ENCODE measurements at regions not wholly inside any gene's neighbourhood (a gene's known extent, or its start where the extent isn't known, plus 50 kb on each side); places are given as distances from the start of the nearest gene placed in this dataset.

DNA sequence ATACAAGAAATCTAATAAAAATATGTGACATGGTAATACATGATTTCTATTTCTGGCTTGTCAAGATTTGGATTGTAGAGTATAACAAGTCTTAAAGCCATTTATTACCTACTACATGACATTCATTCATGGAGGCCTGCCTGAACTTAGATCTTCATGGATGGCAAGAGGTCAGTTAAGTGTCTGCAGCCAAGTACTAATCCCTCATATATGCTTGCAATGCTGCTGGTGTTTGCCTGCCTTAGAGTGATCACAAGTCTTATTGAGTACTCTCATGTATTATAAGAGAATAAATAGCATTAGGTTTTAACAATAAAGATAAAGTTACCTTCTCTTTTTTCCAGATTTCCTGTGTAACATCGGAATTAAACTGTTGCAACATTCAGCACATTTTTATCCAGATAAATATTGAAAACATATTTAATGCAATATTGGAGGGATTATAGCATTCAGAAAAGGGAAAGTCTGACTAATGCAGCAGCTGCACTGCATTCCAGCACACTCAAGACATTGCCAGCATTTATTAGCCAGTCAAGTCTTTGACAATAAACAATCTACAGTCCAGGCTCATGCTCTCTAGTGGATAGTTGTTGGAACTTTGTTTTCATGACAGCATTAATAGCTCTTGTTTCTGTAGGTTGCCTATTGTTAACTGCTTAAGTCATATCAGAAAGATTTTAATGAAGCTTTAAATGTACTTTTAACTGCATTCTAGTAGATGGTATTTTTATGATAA lies 737.1 kb downstream of the FAT4 start:
- no peak for DNase-seq

DNA sequence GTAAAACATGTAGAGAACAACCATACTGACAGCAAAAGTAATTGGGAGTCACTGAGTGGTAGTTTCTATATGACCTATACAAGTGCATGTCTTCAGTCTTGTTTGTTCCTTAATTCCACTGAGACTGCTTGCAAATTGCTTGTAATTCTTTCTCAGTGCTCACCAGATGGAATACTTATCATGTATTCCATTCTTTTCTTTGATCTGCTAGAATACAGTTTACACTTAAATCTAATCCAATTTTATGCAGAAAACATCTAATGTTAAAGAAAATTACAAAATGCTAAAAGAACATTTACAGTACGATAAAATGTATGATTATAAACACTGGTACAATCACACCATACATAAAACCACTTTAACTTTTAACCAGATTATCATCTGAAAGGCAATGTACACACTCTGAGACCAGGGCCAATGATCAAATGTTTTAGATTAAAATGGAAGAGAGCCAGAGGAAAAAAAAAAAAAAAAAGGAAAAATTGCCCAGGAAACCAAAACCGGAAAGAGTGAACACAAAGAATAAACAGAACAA lies 741.4 kb downstream of the FAT4 start:
- DNase-seq, result no peak

DNA sequence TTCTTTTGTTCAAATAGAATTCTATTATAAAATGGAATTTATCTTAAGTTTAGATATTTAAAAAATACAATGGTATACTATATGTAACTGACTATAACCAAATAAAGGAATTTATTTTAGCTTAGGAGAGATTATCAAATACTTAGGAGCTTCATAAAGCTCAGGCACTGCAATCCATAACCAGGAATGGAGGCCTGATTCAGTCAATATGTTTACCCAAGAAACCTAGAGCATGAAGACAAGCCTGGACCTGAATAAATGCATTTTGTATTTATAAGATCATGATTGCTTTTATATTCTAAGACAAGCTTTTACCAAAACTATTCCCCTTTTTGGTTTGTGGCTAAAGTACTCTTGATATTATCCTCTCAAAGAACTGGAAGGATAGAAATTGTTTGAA lies 742.6 kb downstream of the FAT4 start:
- DNase-seq, result no peak

DNA sequence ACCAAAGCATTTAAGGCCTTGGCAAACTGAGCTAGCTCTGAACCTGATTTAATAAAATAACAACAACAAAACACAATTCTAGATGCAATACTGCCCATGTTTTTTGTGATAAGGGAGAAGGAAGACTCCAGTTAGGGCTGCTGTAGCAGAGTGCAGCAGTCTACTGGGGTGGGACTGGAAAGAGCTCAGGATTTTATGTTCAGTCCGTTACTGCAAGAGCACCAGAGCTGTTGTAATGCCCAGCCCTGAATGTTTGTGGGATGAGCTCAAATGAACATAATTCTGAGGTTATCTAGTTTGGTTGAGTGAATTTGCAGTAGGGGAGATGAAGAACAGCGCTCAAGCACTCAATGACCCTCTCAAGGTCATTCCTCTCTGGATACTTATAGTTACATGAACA lies 743.8 kb downstream of the FAT4 start:
- no peak for DNase-seq

DNA sequence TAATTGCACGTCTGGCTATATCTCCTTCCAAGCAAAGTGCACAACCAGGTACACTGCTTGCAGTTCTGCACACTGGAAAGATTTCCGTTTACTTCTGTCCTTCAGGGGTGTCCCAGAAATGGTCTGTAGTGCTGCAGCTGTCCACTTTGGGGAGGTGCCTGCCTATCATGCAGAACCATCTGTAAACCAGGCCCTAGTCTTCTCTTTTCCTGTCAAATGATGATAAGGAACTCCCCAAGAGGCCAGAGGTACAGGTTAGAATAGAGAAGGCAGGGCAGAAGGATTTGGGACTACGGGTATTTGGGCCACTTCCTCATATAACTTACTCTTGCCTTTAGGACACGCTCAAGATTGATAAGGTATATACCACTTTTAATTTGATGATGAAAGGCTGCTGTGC lies 746.9 kb downstream of the FAT4 start:
- DNase-seq, result no peak

DNA sequence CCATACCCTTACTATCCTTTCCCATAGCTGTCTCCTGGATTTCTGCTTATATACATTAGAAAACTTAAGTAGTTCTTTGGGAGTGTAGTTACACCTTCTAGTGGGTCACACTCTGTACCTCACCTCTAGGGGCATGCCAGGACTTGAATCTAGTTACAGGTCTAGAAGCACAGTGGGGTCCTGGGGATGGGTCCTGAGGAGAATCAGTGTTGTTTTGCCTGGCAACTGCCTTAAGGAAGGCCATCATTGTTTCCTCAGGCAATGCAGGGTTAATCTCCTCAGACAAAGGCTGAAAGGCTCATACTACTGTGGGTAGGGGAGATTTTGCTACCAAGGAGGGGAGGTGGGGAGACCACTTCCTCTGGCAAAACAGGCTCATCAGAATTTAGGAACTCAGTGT lies 750.3 kb downstream of the FAT4 start:
- DNase-seq, result no peak

DNA sequence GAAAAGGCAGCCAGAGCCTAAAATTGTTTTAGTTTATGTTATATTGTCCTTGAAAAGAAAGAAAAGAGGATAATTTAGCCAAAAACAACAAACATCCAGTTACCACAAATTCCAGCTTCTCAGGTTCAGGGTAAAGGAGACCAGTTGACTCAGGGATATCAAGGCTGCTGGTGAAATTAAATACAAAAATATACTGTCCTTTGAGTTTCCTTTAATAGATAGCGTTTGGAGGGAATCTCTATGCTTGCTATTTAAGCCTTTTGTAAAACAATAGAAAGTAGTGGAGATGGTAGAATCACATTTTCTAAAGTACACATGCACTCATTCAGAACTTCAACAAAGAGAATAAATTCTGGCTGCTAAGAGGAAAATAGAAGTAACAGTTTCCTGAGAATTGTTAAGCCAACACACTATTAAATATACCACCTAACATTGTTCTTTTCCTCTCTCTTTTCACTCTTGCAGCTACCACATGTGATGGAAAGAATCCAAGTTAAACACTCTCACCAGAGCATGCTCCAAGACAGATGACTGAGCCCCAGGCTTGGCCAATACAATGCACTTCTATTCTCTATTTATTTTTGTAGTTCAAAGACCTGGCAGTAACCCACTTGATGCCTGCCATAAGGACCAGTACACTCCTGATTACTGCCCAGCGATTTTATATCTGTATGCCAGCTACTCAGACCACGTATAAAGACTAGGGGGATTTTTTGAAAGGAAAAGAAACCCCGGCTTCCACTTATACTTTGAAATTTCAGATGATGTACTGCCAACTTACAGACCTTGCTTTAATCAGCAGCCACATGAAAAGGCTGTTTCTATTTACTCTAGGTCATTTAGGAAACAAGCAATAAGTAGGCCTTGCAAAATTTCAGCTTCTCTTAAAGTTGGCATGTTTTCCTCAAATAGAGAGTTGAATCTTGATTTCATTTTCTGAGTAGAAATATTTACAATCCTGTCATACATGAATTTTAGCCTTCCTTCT lies 756.9 kb downstream of the FAT4 start:
- peak; percentile 41 for DNase-seq

DNA sequence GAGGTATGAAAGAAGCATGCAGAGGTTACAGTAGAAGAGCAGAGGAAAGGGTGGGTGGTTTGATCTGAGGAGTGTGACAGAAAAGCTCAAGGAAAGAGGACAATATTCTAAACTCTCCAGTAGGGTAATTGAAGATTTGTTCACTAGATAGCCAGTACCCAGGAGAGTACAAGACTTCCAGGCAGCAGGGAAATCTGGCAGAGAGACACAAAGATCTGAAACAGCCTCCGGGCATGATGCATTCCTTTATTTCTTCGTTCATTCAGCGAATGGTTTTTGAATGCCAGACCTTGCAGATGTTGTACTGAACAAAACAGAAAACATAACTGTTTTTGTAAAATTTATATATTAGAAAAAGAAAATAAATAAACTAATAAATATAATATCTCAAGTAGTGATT lies 766.6 kb downstream of the FAT4 start:
- DNase-seq, result no peak

DNA sequence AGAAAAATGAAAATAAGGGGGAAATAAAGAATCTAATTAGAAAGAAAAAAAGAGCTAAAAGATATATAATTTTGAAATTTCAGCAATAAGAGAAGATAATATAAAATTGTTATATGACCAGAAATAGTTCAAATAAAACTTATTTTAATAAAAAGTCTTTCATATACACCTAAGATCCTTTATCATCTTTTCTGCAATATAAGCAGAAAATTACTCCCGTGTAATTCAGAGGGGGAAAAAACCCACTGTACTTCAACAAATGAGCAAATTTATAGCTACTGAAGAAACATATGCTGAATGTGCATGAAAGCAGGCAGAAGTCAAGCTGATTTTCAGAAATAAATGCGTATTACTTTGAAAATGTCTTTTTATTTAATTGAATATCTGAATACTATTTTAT lies 771.3 kb downstream of the FAT4 start:
- DNase-seq, result no peak

DNA sequence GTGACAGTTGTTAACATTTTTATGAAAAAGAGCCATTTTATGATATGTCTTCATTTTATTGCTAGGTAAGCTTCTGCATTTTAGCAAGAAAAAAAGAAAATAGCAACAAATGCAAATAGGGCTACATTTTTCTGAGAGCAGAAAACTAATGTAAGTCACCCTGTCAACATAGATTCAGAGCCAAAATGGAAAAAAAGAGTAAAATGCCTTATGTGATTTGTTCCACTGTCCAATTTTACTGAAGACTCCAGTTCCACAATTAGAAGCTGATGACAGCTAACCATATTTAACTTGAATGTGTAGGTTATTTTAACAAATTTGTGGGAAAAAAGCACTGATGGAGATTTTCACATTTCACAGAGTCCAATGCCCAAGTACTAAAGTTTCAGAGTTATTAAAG lies 772.3 kb downstream of the FAT4 start:
- DNase-seq, result no peak

DNA sequence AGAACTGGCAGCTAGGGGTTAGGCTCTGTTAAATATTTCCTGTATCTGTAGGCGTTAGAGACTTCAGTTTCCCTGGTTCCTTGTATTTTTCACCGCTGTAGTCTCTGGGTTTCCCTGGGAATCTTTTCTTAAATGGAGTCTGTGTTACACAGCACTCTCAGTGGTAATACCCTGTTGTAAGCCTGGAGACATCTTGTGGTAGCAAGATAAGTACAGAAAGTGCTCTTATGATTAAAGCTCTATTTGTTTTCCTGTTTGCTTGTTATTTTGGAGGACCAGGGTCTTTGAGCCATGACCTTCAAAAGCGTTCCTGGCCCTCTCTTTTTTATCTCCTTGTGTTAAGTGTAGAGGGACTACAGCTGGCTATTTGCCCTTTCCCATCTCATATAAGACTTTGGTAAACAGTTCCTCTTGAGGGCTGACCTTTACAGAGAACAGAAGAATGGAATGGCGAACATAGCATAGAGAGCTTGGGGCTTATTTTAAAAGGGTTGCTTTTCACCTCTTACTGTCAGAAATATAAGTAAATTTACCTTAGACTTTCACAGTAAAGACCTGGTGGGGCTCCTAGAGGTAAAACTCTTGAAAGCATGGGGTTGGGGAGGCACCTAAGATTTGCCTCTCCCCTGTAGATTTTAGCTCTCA lies 782.5 kb downstream of the FAT4 start:
- no peak for DNase-seq

DNA sequence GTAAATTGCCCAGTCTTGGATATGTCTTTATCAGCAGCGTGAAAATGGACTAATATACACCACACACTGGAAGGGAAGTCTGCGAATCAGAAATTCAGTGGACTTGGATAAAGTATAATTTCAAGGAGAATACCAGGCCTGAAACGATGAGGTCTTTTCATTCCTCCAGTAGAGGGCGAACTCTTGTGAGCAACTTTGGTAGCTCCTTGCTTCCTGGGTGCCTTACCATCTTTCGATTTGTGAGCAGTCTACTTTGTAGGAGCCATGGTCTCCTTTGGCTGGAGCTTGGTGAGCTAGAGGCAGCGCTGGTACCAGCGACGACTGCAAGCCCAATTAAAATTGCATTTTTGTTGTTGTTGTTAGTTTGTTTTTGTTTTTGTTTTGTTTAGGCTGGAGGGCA lies 791.9 kb downstream of the FAT4 start:
- DNase-seq, result no peak

DNA sequence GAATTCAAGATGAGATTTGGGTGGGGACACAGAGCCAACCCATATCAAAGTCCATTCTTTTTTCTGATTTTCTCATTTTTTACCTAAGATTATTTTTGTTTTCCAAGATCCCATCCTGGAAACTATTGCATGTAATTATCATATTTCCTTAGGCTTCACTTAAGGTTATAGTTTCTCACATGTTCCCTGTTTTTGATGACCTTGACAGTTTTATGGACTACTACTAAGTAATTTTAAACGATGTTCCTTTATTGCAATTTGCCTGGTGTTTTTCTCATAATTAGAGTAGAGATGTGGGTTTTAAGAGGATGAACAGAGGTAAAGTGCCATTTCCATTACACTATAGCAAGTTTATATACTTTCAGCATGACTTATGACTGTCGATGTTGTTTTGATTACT lies 795.1 kb downstream of the FAT4 start:
- no peak for DNase-seq

DNA sequence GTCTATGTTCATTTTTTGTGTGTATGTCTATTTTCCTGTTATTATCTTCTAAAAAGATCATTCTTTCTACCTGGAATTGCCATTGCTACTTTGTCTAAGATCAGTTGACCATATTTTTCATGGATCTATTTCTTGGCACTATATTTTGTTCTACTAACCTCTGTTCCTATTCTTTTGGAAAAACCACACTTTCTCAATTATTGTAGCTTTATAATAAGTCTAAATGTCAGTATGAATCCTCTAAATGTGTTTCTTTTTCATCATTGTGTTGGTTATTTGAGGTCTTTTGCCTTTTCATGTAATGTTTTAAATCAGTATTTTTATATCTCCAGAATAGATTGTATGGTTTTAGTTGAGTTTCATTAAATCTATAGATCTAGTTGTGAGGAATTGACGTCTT lies 798.3 kb downstream of the FAT4 start:
- no peak for DNase-seq

DNA sequence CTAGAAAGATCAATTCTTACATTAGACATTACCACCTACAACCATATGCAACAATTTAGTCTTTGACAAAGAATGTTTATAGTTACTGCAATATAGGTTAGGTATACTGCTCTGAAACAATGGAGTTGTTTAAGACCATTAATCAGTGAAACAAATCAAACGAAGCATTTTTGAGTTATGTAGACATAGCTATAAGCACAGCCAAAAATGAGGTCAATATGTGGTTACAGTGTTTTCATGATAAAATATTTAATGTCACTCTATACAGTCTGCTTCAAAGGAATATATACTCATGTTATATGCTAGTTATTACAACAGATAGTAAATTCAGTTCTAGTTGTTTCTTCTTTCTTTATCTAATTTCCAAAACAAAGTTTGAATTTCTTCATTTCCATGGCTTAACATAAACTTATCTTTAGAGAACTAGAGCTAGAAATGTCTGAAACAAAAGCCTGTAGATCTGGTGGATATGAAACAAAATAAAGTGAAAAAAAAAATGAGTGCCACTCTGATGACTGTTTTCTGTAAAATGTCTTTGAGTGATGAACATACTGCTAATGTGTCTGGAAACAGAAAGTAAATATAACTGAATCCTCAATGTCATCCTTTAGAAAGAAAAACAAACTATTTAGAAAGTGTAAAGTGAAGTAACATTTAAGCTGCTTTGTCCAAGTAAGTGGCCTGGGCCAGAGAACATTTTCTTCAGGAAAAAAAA lies 809.0 kb downstream of the FAT4 start:
- DNase-seq, result no peak

DNA sequence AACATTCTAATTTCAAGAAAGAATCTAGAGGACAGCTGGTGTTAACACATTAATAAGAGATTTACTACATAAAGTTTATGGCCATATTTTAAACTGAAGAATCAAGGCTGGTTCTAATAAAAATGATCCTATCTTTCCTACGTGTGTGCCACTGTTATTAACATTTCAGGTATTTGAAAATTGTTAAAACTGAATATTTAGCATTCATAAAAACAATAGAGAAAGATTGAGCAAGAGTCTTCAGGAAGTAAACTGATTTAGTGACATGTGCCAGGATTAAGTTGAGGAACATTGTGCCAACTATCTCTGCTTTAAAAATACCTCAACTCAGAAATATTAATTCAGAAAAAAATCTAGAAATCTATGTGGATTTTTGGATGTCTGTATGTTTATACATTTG lies 810.1 kb downstream of the FAT4 start:
- DNase-seq, result no peak

DNA sequence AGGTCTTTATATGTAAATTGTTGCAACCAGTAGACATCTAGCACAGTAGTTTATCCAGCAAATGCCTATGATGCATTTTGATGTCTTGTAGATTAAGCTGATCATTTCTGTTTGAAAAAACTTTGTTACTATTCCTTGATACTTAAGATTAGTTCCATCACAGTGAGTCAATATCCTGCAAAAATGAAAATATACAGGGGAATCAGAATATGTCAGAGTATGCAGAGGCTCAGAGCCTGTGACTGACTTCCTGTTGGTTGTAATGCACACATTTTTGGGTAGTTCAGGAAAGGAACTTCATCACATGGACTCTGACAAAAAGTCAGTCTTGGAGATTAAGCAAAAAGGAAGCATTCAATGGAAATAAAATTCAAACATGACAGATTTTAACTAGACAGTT lies 815.5 kb downstream of the FAT4 start:
- DNase-seq, result no peak

DNA sequence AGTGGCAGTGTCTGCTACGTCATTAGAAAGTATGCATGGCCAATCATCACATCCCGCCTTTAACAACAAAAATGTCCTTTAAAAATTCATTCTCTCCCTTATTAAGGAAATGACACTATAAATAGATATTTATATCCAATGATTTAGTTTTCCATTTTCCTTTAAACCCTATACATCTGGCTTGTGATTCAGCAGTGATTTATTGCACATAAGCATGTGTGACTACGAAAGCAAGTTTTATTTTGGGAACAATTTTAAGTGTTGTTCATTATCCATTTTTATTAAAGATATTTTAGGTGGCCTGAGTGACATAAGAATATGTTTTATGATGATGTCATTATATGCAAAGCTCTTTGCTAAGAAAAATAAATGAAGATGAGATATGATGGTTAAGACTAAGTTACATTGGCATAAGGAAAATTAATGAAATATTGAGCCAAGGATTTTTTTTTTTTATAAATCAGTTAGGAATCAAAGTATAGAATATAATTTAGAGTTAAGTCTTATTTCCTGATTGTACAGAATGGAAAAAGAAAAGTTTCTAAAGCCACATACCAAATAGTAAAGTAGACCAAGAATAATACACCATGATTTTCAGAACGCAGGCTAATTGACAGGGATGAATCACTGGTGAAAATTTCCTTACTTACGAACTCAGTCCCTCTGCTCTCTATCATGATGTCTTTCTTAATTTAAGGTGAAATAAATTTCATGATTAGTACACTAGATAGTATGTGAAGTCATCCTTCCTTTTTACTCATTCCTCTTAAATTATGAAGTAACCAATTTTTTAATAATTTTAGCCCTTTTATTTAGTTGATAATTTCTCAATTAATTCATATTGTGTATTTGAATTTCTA lies 822.4 kb downstream of the FAT4 start:
- DNase-seq, result no peak

DNA sequence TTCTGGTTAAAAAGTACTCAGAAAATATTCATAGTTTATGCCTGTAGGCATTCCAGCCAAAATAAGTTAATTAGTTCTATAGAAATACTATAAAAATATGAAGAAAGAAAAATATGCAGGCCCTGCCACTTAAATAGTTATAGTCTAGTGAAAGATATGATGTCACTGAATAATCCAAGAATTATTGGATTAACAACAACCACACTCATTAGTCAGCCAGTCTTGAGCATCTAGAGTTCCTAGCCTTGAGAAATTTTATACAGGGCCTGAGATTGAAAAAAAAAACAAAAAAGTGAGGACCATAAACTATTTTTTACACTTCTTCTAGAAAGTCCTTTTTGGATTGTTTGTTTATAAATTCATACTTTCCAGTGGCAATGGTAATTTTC lies 823.0 kb downstream of the FAT4 start:
- DNase-seq, result no peak

DNA sequence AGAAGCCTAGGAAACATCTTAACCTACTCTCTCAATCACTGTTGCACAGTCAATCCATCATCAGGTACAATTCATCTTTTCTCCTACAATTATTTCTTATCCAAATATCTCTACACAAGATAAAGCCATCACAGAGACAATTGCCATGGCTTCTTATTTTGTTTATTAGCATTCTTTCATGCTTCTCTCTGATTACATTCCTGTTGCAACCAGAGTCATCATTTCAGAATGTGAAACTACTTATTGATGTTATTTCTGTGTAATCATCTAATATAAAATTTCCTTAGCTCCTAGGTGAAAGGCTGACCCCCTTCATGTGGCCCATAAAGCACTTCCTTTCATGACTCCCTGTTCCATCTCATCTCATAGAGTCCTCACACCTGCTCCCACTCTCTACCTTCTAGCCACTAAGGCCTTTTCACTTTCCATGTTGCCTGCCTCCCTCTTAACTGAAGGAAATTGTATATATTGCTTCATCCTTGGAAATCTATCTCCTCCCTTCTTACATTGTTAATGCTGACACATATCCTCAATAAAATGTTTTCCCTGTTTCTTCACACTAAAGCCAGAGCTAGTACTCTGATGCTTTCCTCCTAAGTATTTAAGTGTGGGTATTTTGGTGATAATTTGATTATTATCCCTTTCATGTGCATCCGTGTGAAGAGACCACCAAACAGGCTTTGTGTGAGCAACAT lies 829.9 kb downstream of the FAT4 start:
- no peak for DNase-seq

DNA sequence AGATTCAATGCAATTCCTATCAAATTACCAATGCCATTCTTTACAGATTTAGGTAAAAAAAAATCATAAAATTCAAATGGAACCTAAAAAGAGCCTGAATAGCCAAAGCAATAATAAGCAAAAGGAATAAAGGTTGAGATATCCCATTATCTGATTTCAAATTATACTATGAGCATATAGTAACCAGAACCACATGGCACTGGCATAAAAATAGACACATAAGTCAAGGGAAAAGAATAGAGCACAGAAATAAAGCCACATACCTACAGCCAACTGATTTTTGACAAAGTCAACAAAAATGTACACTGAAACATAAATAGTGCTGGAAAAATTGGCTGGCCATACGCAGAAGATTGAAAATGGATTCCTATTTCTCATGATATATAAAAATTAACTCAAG lies 853.7 kb downstream of the FAT4 start:
- DNase-seq, result no peak
